ENCODE measurements at regions not wholly inside any gene's neighbourhood (a gene's known extent, or its start where the extent isn't known, plus 50 kb on each side); places are given as distances from the start of the nearest gene placed in this dataset.

- TF ChIP-seq CTCF (IDR thresholded peaks at IDR 0.05; ENCODE audit: insufficient read depth, low read depth, low read length, missing control alignments): no peak
- H3K4me3 ChIP-seq (ENCODE audit: low read length): no peak overlapping the region
- no peak for DNase-seq (ENCODE audit: low read depth)
These were observed 167.2 kb downstream of the BTC start for GRCh38 chr4:74627093-74627492.

- no peak for TF ChIP-seq CTCF (IDR thresholded peaks at IDR 0.05; ENCODE audit: insufficient read depth, low read depth, low read length, missing control alignments)
- DNase-seq (ENCODE audit: low read depth): no peak
- H3K4me3 ChIP-seq (ENCODE audit: low read length): no peak overlapping the region
These were observed 166.8 kb downstream of the BTC start for GRCh38 chr4:74627504-74627903.

GRCh38 chr4:74628852-74629620 is 165.3 kb downstream of the BTC start:
- no peak overlapping the region for H3K4me3 ChIP-seq (ENCODE audit: low read length)
- no peak for TF ChIP-seq CTCF (IDR thresholded peaks at IDR 0.05; ENCODE audit: insufficient read depth, low read depth, low read length, missing control alignments)
- DNase-seq (ENCODE audit: low read depth): peak; percentile 35

GRCh38 chr4:74630551-74630950 is 163.8 kb downstream of the BTC start:
- TF ChIP-seq CTCF (IDR thresholded peaks at IDR 0.05; ENCODE audit: insufficient read depth, low read depth, low read length, missing control alignments): no peak

GRCh38 chr4:74631338-74631737 is 163.0 kb downstream of the BTC start:
- no peak for TF ChIP-seq CTCF (IDR thresholded peaks at IDR 0.05; ENCODE audit: insufficient read depth, low read depth, low read length, missing control alignments)
- no peak overlapping the region for H3K4me3 ChIP-seq (ENCODE audit: low read length)
- DNase-seq (ENCODE audit: low read depth): peak; percentile 88

More at GRCh38 chr4:74630551-74630950, 163.8 kb downstream of the BTC start:
- H3K4me3 ChIP-seq (ENCODE audit: low read length): no peak overlapping the region
- no peak for DNase-seq (ENCODE audit: low read depth)

- no peak for TF ChIP-seq CTCF (IDR thresholded peaks at IDR 0.05; ENCODE audit: insufficient read depth, low read depth, low read length, missing control alignments)
- no peak for DNase-seq (ENCODE audit: low read depth)
These were observed 162.3 kb downstream of the BTC start for GRCh38 chr4:74631988-74632387.

GRCh38 chr4:74632634-74633033 is 161.7 kb downstream of the BTC start:
- TF ChIP-seq CTCF (IDR thresholded peaks at IDR 0.05; ENCODE audit: insufficient read depth, low read depth, low read length, missing control alignments): no peak
- H3K4me3 ChIP-seq (ENCODE audit: low read length): no peak overlapping the region
- DNase-seq (ENCODE audit: low read depth): peak; percentile 98

More at GRCh38 chr4:74631988-74632387, 162.3 kb downstream of the BTC start:
- no peak overlapping the region for H3K4me3 ChIP-seq (ENCODE audit: low read length)

Data from epithelial cell of esophagus (primary cell).